OCI-LY7 (cell line): ENCODE measurements at regions not wholly inside any gene's neighbourhood (a gene's known extent, or its start where the extent isn't known, plus 50 kb on each side); places are given as distances from the start of the nearest gene placed in this dataset.
"Not testable (repeated sequence)": the region's sequence is repeated elsewhere in the genome, so short reads cannot be mapped to it uniquely, and the experiment has no call there.

Experiments
- BruUV-seq: library from RNA; stranded (reverse); fragments of 400-500 nt; replicated peaks from 2 replicates; lab custom pipeline; 2021; lab: Mats Ljungman, UMichigan
- CTCF ChIA-PET: fragments of 300-600 bp; sonication (Branson Sonifier 250); formaldehyde crosslinking; loops from one replicate; lab custom pipeline; 2022; ENCODE audit warnings: antibody characterized with exemption; ENCODE audit not compliant: unreplicated experiment; lab: Charles Lee
- POLR2A ChIA-PET: fragments of 300-600 bp; sonication (Branson Sonifier 250); formaldehyde crosslinking; loops from one replicate; lab custom pipeline; 2022; ENCODE audit warnings: antibody characterized with exemption; lab: Charles Lee
- DNase-seq: peaks from one replicate; pipeline ENCODE4 v3.0.0-alpha.2; 2015; ENCODE audit warnings: low spot score
- H2AFZ ChIP-seq: fragments of 200-600 bp; sonication (generic), shearing (Covaris generic); 2 replicates; pipeline ENCODE4 v1.6.1; 2014; ENCODE audit warnings: mild to moderate bottlenecking, antibody characterized with exemption, low read length, moderate library complexity
- H3K27ac ChIP-seq: fragments of 200-600 bp; sonication (generic); 2 replicates; pipeline ENCODE4 v1.5.1; 2014; ENCODE audit warnings: mixed run types, low read depth, mild to moderate bottlenecking, moderate library complexity, low read length, inconsistent platforms; ENCODE audit not compliant: poor library complexity, severe bottlenecking
- H3K36me3 ChIP-seq: fragments of 200-600 bp; sonication (generic); 2 replicates; pipeline ENCODE4 v1.6.1; 2014; ENCODE audit warnings: mild to moderate bottlenecking, antibody characterized with exemption, low read length, moderate library complexity, mixed read lengths; ENCODE audit not compliant: insufficient read depth
- H3K4me1 ChIP-seq: fragments of 200-600 bp; sonication (generic); 2 replicates; pipeline ENCODE4 v1.5.1; 2014; ENCODE audit warnings: mild to moderate bottlenecking, low read length; ENCODE audit not compliant: insufficient read depth, poor library complexity, severe bottlenecking
- H3K4me2 ChIP-seq: fragments of 200-600 bp; sonication (generic); 2 replicates; pipeline ENCODE4 v1.6.1; 2014; ENCODE audit warnings: mild to moderate bottlenecking, low read length
- H3K4me3 ChIP-seq: fragments of 200-600 bp; sonication (generic); 2 replicates; pipeline ENCODE4 v1.5.1; 2014; ENCODE audit warnings: mild to moderate bottlenecking, low read depth, low read length; ENCODE audit not compliant: poor library complexity, severe bottlenecking
- H3K79me2 ChIP-seq: fragments of 200-600 bp; sonication (generic); 2 replicates; pipeline ENCODE4 v1.6.1; 2016; ENCODE audit warnings: low read depth, mild to moderate bottlenecking, low read length, moderate library complexity, mixed read lengths; ENCODE audit not compliant: insufficient read depth
- H3K9me2 ChIP-seq: fragments of 200-600 bp; sonication (generic); 2 replicates; pipeline ENCODE4 v1.6.1; 2016; ENCODE audit warnings: mild to moderate bottlenecking, low read length, mixed read lengths; ENCODE audit not compliant: insufficient read depth
- H3K9me3 ChIP-seq: fragments of 200-600 bp; sonication (generic); 2 replicates; pipeline ENCODE4 v1.6.1; 2014; ENCODE audit warnings: mild to moderate bottlenecking, mixed run types, low read length, mixed read lengths
- H4K20me1 ChIP-seq: fragments of 200-600 bp; sonication (generic); 2 replicates; pipeline ENCODE4 v1.6.1; 2014; ENCODE audit warnings: mild to moderate bottlenecking, antibody characterized with exemption, low read length, moderate library complexity, mixed read lengths; ENCODE audit not compliant: insufficient read depth
- CTCF ChIP-seq: fragments of 200-600 bp; sonication (generic); conservative IDR thresholded peaks from 2 replicates; pipeline ENCODE4 v1.5.1; 2014; ENCODE audit warnings: mild to moderate bottlenecking, antibody characterized with exemption, low read length, moderate library complexity, mixed read lengths
- EZH2phosphoT487 ChIP-seq: fragments of 200-600 bp; sonication (generic); IDR thresholded peaks from 2 replicates; pipeline ENCODE4 v1.6.1; 2018; ENCODE audit warnings: low read depth, borderline replicate concordance, mild to moderate bottlenecking, mixed run types, antibody characterized with exemption, low read length, moderate library complexity, mixed read lengths
- intact Hi-C: fragments of 100-400 bp; cut with micrococcal nuclease; formaldehyde crosslinking; loops from one replicate; pipeline ENCODE4 v1.10.0; 2022; ENCODE audit not compliant: unreplicated experiment

GRCh38 chr15:92803852-92804609, 96.1 kb upstream of the CHD2 start:
- peaks cover 29% of the 10 kb centered on the region for H3K4me1 ChIP-seq
- H3K9me2 ChIP-seq = no peaks in the 10 kb centered on the region
- DNase-seq = no peak
- no peak overlapping the region for H3K4me3 ChIP-seq
- BruUV-seq = no TSS peak
- H2AFZ ChIP-seq = 0 out of 2 replicates have a peak overlapping the region, but pooled peaks have one; percentile 6
- no peaks in the 10 kb centered on the region for H3K9me3 ChIP-seq
- CTCF ChIA-PET = no interaction called here
- POLR2A ChIA-PET = interaction anchor here (0.7 to 1.3 kb wide), 4 partner anchors 76 to 282 kb away, joined by 3 read pairs; no protein-coding TSS in a partner anchor
- intact Hi-C loops = no loop called here
- H3K79me2 ChIP-seq = peaks cover 9% of the 10 kb centered on the region; the same call in 1 of the 2 replicates
- TF ChIP-seq CTCF (no peak), EZH2phosphoT487 (no peak)
- H4K20me1 ChIP-seq = no peaks in the 10 kb centered on the region
- no peaks in the 10 kb centered on the region for H3K36me3 ChIP-seq
- H3K4me2 ChIP-seq = 0 out of 2 replicates have a peak overlapping the region, but pooled peaks have one; percentile 12
- H3K27ac ChIP-seq = no peak overlapping the region

GRCh38 chr15:92804610-92804936, 95.6 kb upstream of the CHD2 start:
- H3K4me3 ChIP-seq, DNase-seq, H3K9me2 ChIP-seq, H4K20me1 ChIP-seq, H3K79me2 ChIP-seq, H3K27ac ChIP-seq, H3K9me3 ChIP-seq, BruUV-seq, intact Hi-C loops, CTCF ChIA-PET, H3K36me3 ChIP-seq: not testable (repeated sequence)
- Histone ChIP-seq H2AFZ (0 out of 2 replicates have a peak overlapping the region, but pooled peaks have one; percentile 6), H3K4me1 (peaks cover 30% of the 10 kb centered on the region), H3K4me2 (0 out of 2 replicates have a peak overlapping the region, but pooled peaks have one; percentile 12)
- POLR2A ChIA-PET = interaction anchor here (0.7 to 1.6 kb wide), 5 partner anchors 9 to 283 kb away, joined by 3 read pairs; partner anchors contain the start of gene CHD2

GRCh38 chr15:92805080-92805690, 94.9 kb upstream of the CHD2 start:
- Histone ChIP-seq H3K79me2 (peaks cover 9% of the 10 kb centered on the region; the same call in 1 of the 2 replicates), H3K9me3 (no peaks in the 10 kb centered on the region), H3K36me3 (no peaks in the 10 kb centered on the region), H3K4me3 (no peak overlapping the region), H3K9me2 (no peaks in the 10 kb centered on the region), H4K20me1 (no peaks in the 10 kb centered on the region), H3K27ac (no peak overlapping the region), H3K4me1 (peaks cover 37% of the 10 kb centered on the region), H3K4me2 (no peak overlapping the region), H2AFZ (no peak overlapping the region)
- intact Hi-C loops = no loop called here
- no TSS peak for BruUV-seq
- ChIA-PET CTCF (no interaction called here), POLR2A (interaction anchor here (0.7 to 8.0 kb wide), 8 partner anchors 8 to 111 kb away, joined by 3 to 154 read pairs (median 4); partner anchors contain the start of gene CHD2)
- DNase-seq = no peak
- TF ChIP-seq EZH2phosphoT487 (no peak), CTCF (no peak)

- H3K9me3 ChIP-seq, H4K20me1 ChIP-seq, H2AFZ ChIP-seq, H3K4me3 ChIP-seq, DNase-seq, CTCF ChIA-PET, H3K36me3 ChIP-seq, H3K9me2 ChIP-seq, intact Hi-C loops, H3K4me2 ChIP-seq, H3K27ac ChIP-seq, BruUV-seq: not testable (repeated sequence)
- peaks cover 40% of the 10 kb centered on the region for H3K4me1 ChIP-seq
- POLR2A ChIA-PET = interaction anchor here (1.0 to 8.0 kb wide), 6 partner anchors 10 to 110 kb away, joined by 3 to 154 read pairs (median 4); no protein-coding TSS in a partner anchor
- H3K79me2 ChIP-seq = peaks cover 14% of the 10 kb centered on the region; the same call in 1 of the 2 replicates
These were observed 94.0 kb upstream of the CHD2 start for GRCh38 chr15:92806171-92806570.
